HG02973 (cell line): ENCODE measurements at regions not wholly inside any gene's neighbourhood (a gene's known extent, or its start where the extent isn't known, plus 50 kb on each side); places are given as distances from the start of the nearest gene placed in this dataset.

Source experiments
- ATAC-seq: cut with Tn5 transposase; IDR thresholded peaks from one replicate; pipeline ENCODE4 v1.9.1; 2021; ENCODE audit warnings: moderate library complexity; ENCODE audit not compliant: unreplicated experiment

DNA sequence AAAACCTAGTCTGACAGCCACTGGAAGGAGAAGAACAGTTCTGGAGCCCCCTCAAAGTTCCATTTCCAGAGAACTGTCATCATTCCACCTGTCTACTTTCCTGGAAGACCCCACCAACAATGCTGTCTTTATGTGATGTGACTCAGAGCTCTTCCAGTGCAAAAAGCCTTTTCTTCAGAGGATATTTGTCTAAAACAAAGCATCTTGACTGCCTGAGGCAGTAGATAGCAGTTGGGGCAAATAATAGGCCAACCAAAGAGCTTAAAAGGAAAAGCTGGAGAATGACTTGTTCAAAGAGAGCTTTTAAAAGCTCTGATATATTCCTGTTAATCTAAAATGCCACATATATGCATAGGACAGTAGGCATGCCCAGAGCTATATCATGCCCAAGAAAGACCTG is 62.6 kb downstream of the MIS18A start:
- no peak for ATAC-seq

DNA sequence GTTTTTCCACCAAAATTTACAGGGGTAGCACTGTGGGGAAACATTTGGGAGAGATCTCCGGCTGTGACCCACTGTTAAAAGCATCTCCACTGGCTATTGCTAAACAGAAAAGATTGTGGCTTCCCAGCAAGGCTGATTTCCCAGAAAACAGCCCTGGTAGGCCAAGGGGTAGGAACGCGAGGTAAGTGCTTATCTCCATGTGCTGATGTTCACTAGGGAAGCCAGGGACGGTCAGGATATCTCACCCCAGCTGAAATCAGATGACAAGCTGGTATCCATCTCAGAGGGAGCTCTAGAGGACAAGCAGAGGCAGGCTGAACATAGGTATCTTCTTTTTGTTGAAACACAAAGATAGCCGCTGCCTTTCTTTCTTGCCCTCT is 63.6 kb downstream of the MIS18A start:
- ATAC-seq = no peak

DNA sequence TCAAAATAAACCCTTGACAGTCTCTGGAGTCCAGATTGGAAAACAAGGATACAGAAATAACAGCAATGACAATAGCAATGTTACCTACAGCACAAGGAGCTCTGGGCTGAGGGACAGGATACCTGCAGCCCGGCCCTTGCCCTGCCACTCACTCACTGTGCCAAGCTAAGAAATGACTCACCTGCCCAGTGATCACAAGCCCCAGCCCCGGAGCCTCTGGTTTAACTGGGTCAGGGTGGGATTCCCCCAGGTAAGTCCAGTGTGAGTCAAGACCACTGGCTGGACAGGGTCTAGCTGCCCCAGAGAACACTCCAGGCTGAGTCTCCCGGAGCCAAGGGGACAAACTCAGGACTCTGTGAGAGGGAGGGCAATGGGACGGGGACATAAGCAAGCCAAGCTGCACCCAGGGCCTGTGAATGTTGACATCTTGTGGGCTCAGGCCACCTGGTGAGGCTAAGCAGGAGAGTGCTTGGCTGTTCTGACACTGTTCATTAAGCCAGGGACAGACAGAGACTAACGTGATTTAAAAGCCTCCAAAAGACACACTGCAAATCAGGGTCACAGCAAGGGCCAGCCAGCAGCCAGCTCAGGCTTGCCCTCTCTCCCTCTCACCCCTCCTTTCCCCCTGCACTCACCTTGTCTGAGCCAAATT is 64.1 kb downstream of the MIS18A start:
- no peak for ATAC-seq

DNA sequence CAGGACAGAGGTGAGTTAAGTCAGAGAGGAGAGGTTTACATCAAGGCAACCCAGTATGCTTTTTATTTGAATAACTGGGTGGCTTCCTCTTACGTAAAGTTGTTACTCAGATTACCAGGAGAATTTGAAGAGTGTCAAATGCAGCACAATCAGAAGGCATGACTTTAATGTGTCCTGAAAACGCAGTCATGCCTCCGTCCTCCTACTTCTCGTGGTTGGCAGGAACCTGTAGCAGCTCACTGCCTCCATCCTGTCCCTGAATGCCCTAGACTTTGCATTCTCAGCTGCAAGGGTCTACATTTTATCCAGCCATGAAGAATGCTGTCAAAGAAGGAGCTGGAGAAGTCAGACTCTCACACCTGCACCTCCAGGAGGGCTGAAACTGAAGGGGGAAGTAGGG is 66.7 kb downstream of the MIS18A start:
- no peak for ATAC-seq

DNA sequence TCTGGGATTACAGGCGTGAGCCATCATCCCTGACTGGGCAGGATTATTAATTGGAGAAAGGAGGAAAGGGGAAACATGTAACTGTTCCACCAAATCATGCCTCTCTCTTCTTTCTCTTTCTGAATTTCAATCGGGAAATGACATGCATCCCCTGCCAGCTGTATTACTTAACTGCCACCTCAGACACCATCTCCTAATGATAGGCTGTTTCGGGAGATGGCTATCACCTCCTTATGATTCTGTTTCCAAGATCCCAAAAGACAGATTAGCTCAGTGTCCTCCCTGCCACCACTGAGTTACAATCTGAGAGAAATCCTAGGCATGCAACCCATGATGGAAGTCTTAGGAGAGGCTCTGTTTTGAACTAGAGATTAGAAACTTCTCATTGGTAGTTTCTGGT is 67.5 kb downstream of the MIS18A start:
- no peak for ATAC-seq

DNA sequence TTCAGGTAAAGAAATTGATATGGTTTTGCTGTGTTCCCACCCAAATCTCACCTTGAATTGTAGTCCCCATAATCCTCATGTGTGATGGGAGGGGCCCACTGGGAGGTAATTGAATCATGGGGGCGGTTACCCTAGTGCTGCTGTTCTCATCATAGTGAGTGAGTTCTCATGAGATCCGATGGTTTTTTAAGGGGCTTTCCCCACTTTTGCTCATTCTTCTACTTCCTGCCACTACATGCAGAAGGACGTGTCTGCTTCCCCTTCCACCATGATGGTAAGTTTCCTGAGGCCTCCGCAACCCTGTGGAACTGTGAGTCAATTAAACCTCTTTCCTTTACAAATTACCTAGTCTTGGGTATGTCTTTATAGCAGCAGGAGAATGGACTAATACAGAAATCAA is 69.3 kb downstream of the MIS18A start:
- ATAC-seq = no peak

DNA sequence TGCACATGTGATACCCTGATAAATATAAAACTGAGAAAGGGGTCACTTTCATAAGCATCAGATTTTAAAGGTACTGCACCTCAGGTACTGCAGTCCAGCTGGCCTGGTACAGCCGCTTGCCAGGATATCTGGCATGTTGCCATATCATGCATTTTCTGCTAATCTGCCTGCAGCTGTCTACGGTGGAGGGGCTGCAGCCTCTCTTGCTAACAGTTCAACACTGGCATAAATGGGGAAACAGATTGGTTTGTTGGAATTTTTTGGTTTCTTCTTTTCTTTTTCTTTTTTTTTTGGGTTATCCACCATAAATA is 71.5 kb downstream of the MIS18A start:
- no peak for ATAC-seq

DNA sequence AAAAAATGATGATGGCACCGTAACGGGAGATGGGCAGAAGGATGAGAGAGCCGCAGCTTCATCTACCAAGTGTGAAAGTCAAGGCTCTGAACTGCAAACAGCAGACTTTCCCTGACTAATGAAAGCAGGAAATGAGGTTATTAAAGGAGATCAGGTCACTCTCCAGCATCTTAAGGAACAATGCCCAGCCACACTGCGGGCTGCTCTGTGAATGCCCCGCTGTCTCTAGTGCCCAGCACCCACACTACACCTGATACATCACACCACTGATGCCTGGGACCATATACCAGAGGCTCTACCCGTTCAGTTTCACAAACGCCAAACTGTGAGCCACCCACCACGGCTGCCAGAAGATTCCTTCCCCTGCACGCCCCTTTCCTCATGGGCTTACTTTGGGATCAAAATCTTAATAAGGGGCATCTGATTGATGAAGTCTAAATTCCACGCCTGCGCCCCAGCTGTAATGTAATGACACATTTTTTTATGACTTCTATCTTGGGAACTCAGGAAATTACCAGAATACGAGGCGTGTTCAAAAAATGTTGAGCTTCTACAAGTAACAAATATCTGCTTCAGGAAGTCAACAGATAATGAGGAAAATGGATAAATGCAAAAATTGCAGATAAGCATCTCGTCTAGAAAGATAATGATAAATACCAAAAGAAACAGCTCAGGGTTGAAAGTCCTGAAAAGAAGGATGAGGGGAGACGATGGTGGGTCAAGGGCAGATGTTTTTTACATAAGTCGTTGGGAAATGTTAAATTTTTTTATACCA is 72.0 kb downstream of the MIS18A start:
- no peak for ATAC-seq

DNA sequence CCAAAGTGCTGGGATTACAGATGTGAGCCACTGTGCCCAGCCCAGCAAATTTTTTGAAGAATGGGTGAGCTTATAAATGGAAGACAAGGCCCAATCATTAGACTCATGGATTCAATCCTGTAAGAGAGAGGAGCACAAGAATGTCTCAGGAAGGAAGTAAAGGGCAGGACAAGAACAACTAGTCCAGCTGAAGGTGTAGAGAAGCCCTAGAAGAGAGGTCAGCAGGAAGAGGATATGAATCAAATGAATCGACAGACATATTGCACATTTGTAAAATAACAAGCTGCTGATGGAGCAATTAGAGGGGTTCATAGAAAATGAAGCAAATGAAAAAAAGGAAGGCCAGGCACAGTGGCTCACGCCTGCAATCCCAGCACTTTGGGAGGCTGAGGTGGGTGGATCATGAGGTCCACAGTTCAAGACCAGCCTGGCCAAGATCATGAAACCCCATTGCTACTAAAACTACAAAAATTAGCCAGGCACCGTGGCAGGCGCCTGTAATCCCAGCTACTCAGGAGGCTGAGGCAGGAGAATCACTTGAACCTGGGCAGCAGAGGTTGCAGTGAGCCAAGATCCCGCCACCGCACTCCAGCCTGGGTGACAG is 74.9 kb downstream of the MIS18A start:
- no peak for ATAC-seq

DNA sequence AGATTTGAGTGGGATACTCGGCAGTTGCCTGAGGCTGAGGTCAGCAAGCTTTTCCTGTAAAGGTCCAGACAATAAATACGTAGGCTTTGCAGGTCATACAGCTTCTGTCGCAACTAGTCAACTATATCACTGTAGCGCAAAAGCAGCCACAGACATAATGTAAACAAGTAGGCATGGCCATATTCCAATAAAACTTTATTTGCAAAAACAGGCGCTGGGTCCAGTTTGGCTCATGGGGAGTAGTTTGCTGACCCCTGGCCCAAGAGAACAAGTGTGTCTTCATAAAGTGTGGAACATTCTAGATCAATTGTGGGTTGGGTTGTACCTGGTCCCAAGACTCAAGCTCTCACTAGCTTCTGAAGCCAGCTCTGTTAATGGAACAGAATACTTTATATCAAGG is 78.8 kb downstream of the MIS18A start:
- ATAC-seq = no peak

DNA sequence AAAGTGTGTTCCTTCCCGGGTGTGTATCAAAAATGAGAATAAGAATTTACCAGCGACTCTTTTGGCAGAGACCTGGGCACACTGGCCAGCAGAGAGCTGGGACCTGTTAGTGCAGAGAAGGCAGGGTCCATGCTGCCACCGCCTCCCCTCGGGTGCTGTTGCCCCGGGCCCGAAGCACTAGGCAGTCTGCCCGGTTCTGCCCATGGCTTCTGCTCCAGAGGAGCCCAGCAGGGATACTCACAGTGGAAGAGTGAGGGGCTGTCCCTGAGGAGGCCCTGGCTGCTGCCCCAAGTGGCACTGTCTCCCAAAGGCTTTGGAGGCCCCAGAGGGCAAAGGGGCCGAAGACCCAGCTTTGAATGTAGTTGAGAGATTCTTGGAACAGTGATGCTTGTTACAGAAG is 80.5 kb downstream of the MIS18A start:
- ATAC-seq = no peak

DNA sequence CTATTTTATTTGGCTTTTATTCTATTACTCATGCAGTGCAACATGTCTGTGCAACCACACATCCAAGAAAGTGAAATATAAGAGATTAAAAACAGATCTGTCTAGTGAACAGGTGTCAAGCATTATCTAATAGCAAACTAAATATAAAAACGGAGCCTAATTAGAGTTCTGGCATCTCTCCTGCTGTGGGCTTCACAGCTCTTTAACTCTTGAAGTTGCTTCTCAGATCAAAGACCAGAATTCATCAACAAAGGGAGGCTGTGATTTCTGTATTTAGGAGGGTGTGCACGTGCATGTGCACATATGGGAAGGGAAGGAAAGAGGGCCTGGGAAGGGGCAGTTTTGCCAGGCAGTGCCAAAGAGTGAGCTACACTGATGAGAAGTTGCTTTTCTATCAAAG is 81.0 kb downstream of the MIS18A start:
- no peak for ATAC-seq

DNA sequence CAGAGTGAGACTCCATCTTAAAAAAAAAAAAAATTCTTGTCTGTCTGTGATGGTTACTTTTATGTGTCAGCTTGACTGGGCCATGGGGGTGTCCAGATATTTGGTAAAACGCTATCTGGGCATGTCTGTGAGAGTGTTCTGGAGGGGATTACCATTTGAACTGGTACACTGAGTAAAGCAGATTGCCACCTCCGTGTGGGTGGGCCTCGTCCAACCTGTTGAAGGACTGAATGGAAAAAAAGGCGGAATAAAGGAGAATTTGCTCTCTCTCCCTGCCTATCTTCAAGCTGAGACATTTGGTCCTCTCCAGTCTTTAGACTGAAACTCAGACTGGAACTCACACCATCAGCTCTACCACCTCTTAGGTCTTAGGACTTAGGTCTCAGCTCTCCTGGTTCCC is 82.8 kb downstream of the MIS18A start:
- no peak for ATAC-seq

DNA sequence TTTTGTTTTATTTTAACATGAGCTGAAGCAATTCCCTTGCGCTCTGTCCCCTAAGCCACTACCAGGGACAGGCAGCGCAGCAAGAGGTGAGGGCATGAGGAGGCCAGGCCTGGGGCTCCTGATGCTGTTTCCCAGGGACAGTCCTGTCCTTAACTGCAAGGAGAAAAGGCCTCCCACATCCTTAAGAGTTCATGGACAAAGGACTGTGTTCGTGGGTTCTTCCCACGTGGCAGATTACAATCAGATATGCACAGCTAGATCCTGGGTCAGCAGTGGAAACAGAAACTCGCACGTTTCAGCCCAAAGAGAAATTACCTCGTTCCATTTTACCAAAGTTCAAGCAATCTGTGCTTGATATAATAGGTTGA is 85.8 kb downstream of the MIS18A start:
- ATAC-seq = no peak

DNA sequence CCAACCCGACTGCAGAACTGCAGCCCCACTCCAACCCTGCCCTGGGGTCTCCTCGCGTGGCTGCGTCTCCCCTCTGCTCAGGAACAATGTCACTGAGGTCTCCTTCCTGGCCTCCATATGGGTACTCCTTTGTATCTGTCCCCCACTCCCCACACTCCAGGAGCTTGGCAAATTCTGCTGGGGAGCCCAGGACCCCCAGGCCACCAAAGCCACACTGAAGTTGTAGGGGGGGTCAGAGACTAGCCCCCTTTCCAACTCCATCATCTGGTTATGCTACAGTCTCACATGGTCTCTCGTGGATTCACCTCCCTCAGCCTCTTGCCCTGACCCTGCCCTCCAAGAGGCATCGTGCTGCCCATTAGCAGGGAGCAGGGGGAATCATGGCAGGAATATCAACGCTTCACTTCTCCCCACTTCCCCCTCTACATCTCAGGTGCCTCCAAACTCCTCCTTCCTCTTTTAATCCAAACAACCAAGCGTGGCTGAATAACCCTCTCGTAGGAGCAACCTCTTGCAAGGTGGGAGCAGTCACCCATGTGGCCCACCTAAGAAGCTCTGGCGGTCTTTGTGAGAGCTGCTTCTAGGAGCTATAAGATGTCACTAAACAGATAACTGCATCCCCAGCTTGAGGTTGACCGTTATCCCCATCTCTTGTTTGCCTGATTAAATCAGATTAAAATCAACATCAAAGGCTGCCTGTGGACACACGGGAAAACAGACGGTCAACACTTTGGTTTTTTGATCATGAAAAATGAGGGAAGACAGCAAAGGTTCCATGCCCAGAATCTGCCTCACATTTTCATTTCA is 86.4 kb downstream of the MIS18A start:
- ATAC-seq = no peak

DNA sequence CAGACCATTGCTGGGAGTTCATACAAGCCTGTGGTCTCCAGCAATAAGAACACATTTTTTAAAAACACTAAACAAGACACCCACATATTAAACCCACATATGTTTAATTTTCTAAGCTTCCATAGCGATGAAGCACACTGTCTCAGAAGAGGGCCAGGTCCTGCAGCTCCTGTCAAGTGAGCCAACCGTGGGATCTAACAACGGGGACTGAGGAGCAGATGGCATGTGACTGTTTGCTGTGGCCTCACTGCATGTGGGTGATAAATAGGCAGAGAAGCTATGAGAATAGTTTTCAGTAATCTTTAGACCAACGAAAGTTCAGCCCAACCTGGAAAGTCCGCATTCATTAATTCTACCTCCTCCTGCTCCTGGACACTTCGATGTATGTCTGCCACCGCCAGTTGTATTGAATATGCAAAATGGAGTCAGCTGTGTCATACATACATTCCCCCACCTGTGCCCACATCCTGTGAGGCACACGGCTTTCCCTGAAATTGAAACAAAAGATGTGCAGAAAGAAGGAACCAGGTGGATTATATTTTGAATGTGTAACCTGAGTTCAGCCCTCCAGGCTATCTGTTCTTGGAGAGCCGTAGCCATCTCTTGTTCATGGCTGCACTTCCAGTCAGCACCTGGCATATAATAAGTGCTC is 88.2 kb downstream of the MIS18A start:
- ATAC-seq = no peak

DNA sequence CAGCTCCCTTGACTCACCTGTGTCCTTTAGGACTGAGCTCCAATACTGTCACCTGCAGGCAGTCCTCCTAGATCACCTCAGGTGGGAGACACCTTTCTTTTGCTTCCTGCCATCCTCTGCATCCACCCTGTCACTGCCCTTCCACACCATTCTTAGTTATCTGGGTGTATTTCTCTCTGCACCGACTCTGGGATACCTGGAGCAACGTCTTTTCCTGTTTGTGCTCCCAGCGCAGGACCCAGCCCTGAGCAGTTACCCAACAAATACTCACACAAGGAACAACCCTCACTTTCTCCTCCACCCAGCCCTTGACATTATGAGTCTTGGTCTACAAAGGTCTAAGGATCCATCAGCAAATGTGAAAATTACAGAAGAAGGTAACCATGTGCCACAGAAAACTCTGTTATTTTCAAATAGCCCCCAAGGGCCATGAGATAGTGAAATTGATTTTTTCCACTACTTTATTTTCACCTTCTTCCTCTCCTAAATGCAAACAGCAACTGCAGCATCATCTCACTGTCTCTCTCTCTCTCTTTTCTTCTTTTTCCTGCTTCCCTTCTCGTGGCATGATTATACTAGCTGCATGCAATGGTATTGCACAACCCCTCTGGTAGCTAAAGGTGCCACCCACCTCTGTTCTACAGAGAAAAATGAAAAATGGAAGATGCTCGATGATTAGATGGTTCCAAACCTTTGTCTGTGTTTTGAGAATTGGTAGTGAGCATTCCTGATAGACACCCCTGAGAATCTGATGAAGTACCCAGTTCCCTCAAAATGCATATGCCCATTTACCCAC is 89.0 kb downstream of the MIS18A start:
- ATAC-seq = no peak

DNA sequence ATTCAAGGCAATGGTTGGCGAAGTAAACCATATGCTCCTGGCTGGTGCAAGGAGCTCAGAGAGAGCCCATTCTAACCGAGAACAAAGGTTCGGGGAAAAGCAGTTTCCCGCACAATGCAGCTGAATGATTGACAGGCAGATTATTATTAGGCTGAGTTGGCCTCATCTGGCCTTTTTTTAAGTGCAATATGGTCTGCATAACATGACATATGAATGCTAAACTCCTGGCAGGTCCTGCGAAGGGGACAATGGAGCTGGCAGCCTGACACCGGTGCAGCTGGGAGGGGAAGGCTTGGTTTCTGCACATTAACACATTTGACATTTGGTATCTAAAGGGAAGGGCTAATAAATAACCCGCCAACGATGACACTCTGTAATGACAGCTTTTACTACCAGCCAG is 92.0 kb downstream of the MIS18A start:
- no peak for ATAC-seq

DNA sequence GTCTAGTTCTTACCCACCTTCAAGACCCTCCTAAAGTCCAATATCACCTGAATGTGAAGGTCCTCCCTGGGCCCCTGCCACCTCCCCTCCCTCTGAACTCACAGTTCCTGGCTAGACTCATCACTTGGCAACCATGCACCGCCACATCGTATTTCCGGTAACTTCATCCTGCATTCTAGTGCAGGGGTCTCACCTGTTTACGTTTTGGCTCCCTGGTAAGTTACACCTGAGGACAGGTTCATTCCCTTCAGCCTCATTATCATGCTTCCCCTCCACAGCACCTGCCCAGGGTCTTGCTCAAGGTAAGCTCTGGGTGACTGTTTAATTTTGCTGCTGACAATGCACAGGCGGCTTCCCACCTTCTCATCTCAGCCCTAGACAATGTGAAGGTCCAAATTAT is 93.1 kb downstream of the MIS18A start:
- ATAC-seq = no peak

DNA sequence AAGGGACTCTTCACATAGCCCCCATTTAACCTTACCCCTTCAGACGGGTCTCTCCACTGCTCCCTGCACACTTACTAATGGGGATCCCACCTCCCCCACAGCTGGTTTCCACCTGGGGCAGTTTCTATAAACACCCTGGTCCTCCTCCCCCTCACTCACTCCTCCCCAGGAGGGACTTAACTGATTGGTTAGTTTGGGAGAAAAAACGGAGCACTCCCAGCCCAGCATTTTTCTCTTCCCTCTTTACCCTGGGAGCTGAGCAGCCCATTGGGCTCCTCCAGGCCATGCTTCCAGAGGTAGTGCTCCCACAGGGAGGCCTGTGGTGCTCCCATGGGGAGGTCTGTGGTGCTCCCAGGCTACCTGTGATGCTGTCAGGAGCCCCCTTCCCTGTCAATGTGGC is 93.7 kb downstream of the MIS18A start:
- no peak for ATAC-seq

DNA sequence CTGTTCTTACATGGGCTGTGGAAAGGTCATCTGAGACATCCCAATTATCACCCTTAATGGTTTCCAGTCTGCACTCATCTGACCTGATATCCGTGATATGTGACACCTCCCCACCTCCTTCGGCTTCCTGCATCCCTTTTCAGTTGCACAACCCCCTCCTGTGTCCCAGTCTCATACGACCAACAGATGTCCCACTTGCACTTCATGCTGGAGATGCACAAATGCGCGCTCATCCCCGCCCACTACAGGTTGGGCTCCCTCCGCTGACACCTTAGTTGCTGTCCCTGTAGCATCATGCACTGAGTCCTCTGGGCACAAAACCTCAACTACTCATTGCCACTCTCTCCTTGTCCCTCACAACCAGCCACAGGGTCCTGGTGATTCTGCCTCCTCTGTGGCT is 94.4 kb downstream of the MIS18A start:
- no peak for ATAC-seq
